WTC11 (cell line): ENCODE measurements at regions not wholly inside any gene's neighbourhood (a gene's known extent, or its start where the extent isn't known, plus 50 kb on each side); places are given as distances from the start of the nearest gene placed in this dataset.

Experiments
- CTCF ChIP-seq: fragments of 200-600 bp; IDR thresholded peaks from 2 replicates; pipeline ENCODE4 v1.8.0; 2022; ENCODE audit warnings: antibody characterized with exemption
- NR3C1 ChIP-seq: sonication (generic); formaldehyde crosslinking; conservative IDR thresholded peaks from 2 replicates; pipeline ENCODE4 v1.8.1; 2023; ENCODE audit warnings: low read depth, mild to moderate bottlenecking, missing genetic modification reagents
- TF ChIP-seq, protein P1 (sequence below): sonication (generic); formaldehyde crosslinking; IDR thresholded peaks from 2 replicates; pipeline ENCODE4 v1.8.1; 2022; ENCODE audit warnings: mild to moderate bottlenecking, moderate library complexity, missing genetic modification reagents

- no peak for TF ChIP-seq CTCF
- TF ChIP-seq, protein P1, sequence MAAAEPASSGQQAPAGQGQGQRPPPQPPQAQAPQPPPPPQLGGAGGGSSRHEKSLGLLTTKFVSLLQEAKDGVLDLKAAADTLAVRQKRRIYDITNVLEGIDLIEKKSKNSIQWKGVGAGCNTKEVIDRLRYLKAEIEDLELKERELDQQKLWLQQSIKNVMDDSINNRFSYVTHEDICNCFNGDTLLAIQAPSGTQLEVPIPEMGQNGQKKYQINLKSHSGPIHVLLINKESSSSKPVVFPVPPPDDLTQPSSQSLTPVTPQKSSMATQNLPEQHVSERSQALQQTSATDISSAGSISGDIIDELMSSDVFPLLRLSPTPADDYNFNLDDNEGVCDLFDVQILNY, result no peak
- no peak for TF ChIP-seq NR3C1 (CRISPR knock-in tag)
Measured at GRCh38 chr14:105767315-105767714, 240.9 kb downstream of the TMEM121 start.
